Erythroblast (primary cell): ENCODE measurements at regions not wholly inside any gene's neighbourhood (a gene's known extent, or its start where the extent isn't known, plus 50 kb on each side); places are given as distances from the start of the nearest gene placed in this dataset.

ENCODE experiments used
- GATA1 ChIP-seq: IDR thresholded peaks from 2 replicates; pipeline ENCODE4 v1.6.1; 2011; ENCODE audit warnings: low read depth, mild to moderate bottlenecking, control low read depth, low read length, moderate library complexity
- POLR2A ChIP-seq: IDR thresholded peaks from 2 replicates; pipeline ENCODE4 v1.6.1; 2011; ENCODE audit warnings: mild to moderate bottlenecking, low read length

- TF ChIP-seq POLR2A (no peak), GATA1 (no peak)
Measured at GRCh38 chr17:54009502-54009901, 186.8 kb downstream of the KIF2B start.
